ENCODE measurements at regions not wholly inside any gene's neighbourhood (a gene's known extent, or its start where the extent isn't known, plus 50 kb on each side); places are given as distances from the start of the nearest gene placed in this dataset.

DNA sequence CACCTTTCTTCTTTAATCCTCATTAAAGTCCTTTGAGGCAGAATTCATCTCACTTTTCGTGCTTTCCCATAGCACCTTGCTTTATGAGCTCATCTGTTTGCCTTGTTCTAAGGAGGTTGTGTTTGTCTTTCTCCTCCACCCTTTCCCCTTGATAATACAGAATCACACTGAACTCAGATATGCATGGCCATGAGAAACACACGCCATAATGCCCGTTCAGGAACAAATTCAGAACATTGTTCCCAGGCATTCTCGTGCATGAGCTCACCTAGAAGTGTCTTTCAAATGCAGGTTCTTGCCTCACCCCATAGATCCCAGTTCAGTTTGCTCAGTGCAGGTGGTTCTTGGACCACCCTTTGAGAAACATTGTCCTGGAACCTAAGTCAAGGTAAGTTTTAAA lies 71.1 kb downstream of the TMEM114 start:
- Mint-ChIP-seq H3K27ac (ENCODE audit: unreplicated experiment) (no peak overlapping the region), H3K36me3 (ENCODE audit: low read depth, unreplicated experiment) (no peaks in the 10 kb centered on the region), H3K9me3 (ENCODE audit: unreplicated experiment) (no peaks in the 10 kb centered on the region), H3K4me1 (ENCODE audit: unreplicated experiment) (no peaks in the 10 kb centered on the region), H3K4me3 (ENCODE audit: unreplicated experiment) (no peak overlapping the region), H3K27me3 (ENCODE audit: unreplicated experiment) (peaks cover 4% of the 10 kb centered on the region)
- TF ChIP-seq, protein P1, sequence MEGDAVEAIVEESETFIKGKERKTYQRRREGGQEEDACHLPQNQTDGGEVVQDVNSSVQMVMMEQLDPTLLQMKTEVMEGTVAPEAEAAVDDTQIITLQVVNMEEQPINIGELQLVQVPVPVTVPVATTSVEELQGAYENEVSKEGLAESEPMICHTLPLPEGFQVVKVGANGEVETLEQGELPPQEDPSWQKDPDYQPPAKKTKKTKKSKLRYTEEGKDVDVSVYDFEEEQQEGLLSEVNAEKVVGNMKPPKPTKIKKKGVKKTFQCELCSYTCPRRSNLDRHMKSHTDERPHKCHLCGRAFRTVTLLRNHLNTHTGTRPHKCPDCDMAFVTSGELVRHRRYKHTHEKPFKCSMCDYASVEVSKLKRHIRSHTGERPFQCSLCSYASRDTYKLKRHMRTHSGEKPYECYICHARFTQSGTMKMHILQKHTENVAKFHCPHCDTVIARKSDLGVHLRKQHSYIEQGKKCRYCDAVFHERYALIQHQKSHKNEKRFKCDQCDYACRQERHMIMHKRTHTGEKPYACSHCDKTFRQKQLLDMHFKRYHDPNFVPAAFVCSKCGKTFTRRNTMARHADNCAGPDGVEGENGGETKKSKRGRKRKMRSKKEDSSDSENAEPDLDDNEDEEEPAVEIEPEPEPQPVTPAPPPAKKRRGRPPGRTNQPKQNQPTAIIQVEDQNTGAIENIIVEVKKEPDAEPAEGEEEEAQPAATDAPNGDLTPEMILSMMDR (IDR thresholded peaks at IDR 0.05; ENCODE audit: unreplicated experiment): no peak
- DNase-seq (ENCODE audit: low spot score): no peak

DNA sequence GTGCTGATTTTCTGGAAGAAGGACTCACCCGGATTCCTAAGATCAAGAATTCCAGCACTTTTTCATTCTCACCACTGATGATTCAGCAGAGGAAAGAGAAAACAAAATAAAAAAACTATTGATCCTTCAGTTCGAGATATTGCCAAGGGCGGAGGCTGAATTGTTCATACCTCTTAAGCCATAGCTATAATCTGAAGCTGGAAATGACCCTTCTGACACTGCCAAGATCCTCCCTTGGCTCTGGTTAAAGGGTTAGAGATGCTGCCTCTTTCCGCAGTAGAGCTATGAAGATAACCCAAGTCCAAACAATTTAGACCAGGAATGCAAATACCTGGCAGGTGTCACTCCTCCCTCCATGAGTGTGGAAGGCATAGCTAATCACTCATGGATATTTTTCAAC lies 73.0 kb downstream of the TMEM114 start:
- DNase-seq (ENCODE audit: low spot score): no peak
- Mint-ChIP-seq H3K4me3 (ENCODE audit: unreplicated experiment) (no peak overlapping the region), H3K27me3 (ENCODE audit: unreplicated experiment) (peaks cover 2% of the 10 kb centered on the region), H3K27ac (ENCODE audit: unreplicated experiment) (no peak overlapping the region), H3K36me3 (ENCODE audit: low read depth, unreplicated experiment) (no peaks in the 10 kb centered on the region), H3K4me1 (ENCODE audit: unreplicated experiment) (no peaks in the 10 kb centered on the region), H3K9me3 (ENCODE audit: unreplicated experiment) (no peaks in the 10 kb centered on the region)
- TF ChIP-seq, protein P1 (IDR thresholded peaks at IDR 0.05; ENCODE audit: unreplicated experiment): no peak

DNA sequence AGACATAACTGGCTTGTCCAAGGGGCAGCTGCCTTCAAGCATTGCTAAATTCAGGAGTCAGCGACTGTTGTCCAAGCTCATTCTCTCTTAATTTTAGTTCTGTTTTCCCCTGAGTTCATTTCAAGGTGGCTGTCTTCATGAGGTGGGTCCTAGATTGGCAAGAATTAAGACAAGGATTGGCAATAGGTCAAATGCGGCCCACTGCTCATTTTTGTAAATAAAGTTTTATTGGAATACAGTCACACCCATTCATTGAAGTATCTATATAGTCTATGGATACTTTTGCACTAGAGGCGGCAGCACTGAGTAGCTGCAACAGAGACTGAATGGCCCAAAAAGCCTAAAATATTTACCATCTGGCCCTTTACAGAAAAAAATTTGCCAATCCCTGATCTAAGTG lies 73.8 kb downstream of the TMEM114 start:
- Mint-ChIP-seq H3K4me1 (ENCODE audit: unreplicated experiment) (no peaks in the 10 kb centered on the region), H3K36me3 (ENCODE audit: low read depth, unreplicated experiment) (no peaks in the 10 kb centered on the region), H3K9me3 (ENCODE audit: unreplicated experiment) (no peaks in the 10 kb centered on the region), H3K27me3 (ENCODE audit: unreplicated experiment) (peaks cover 2% of the 10 kb centered on the region), H3K4me3 (ENCODE audit: unreplicated experiment) (no peak overlapping the region), H3K27ac (ENCODE audit: unreplicated experiment) (no peak overlapping the region)
- no peak for DNase-seq (ENCODE audit: low spot score)
- TF ChIP-seq, protein P1 (IDR thresholded peaks at IDR 0.05; ENCODE audit: unreplicated experiment): no peak

DNA sequence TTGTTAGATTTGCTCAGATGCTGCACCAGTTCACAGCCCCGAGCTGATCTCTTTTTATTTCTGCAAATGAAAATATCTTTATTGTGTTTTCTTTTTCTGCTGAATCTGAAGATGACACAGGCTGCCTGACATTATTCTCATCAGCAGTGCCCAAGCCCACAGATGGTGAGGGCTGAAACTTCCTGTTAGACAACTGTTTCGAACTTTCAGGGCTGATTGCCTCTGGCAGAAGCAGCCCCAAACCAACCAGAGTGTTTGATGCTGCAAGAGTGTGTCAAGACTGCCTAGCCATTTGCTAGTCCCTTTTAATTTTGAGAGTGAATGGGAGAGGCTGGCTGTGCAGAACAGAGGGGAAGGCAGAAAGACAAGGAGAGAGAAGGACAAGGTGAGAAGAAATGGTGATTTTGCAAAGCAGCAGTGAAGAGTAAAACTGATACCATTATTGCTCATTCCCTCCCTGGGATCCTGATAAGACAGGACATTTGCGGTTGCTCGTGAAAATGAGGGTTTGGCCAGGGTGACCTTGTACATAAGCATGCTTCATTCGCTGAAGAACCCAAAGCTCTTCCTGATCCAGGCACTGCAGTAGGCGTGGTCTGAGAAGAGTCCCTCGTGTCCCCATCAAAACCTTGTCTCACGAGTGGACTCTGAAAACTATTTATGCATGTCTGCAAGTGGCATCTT lies 77.2 kb downstream of the TMEM114 start:
- H3K4me1 Mint-ChIP-seq (ENCODE audit: unreplicated experiment): no peaks in the 10 kb centered on the region
- no peak for DNase-seq (ENCODE audit: low spot score)
- H3K36me3 Mint-ChIP-seq (ENCODE audit: low read depth, unreplicated experiment): no peaks in the 10 kb centered on the region
- TF ChIP-seq, protein P1 (IDR thresholded peaks at IDR 0.05; ENCODE audit: unreplicated experiment): no peak
- H3K27me3 Mint-ChIP-seq (ENCODE audit: unreplicated experiment): peaks cover 2% of the 10 kb centered on the region
- no peak overlapping the region for H3K4me3 Mint-ChIP-seq (ENCODE audit: unreplicated experiment)
- H3K27ac Mint-ChIP-seq (ENCODE audit: unreplicated experiment): no peak overlapping the region
- no peaks in the 10 kb centered on the region for H3K9me3 Mint-ChIP-seq (ENCODE audit: unreplicated experiment)

DNA sequence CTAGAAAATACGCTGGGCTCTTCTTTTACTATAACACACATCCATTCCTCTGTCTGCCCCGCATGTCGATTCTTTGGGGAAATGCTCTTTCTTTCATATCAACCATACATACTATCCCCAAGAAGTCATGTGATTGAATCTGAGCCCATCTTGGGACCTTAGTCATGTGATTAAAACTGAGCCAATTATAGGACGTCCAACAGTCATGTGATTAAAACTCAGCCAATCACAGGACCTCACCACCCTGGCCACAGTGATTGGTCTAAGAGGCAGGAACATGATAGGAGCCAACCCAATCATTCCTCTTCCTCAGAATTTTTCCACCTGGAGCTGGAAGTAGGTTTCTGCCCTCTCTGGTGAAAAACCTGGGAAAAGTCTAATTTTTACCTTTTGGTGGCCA lies 78.8 kb downstream of the TMEM114 start:
- no peak overlapping the region for H3K4me3 Mint-ChIP-seq (ENCODE audit: unreplicated experiment)
- TF ChIP-seq, protein P1 (IDR thresholded peaks at IDR 0.05; ENCODE audit: unreplicated experiment): no peak
- H3K27me3 Mint-ChIP-seq (ENCODE audit: unreplicated experiment): peaks cover 2% of the 10 kb centered on the region
- H3K4me1 Mint-ChIP-seq (ENCODE audit: unreplicated experiment): no peaks in the 10 kb centered on the region
- no peaks in the 10 kb centered on the region for H3K36me3 Mint-ChIP-seq (ENCODE audit: low read depth, unreplicated experiment)
- no peak for DNase-seq (ENCODE audit: low spot score)
- H3K9me3 Mint-ChIP-seq (ENCODE audit: unreplicated experiment): no peaks in the 10 kb centered on the region
- no peak overlapping the region for H3K27ac Mint-ChIP-seq (ENCODE audit: unreplicated experiment)

Data from endothelial cell (in vitro differentiated cells).